Right lobe of liver (tissue), 6 donors: ENCODE measurements at regions not wholly inside any gene's neighbourhood (a gene's known extent, or its start where the extent isn't known, plus 50 kb on each side); places are given as distances from the start of the nearest gene placed in this dataset.
"Not testable (repeated sequence)": the region's sequence is repeated elsewhere in the genome, so short reads cannot be mapped to it uniquely, and the experiment has no call there.

Experiments used
- ATAC-seq, 4 donors: fragments of 200-7000 bp; cut with Tn5 transposase; one replicate each; pipeline ENCODE4 v1.9.1; 2020; ENCODE audit warnings: mild to moderate bottlenecking in 4 of 4, moderate library complexity in 4 of 4
- DNase-seq, 3 donors: peaks; one replicate each; pipeline ENCODE4 v3.0.0-alpha.2; 2020
- H3K27ac ChIP-seq, 3 donors: fragments of 200-600 bp; one replicate each; pipeline ENCODE4 v1.8.0; 2022
- H3K27me3 ChIP-seq, 2 donors: fragments of 200-600 bp; one replicate each; pipeline ENCODE4 v1.8.0; 2022
- H3K36me3 ChIP-seq, 4 donors: fragments of 200-600 bp; sonication (generic) in 1 of 4; one replicate each; pipeline versions ENCODE4 v1.5.1 to v1.8.0; 2017 to 2022; ENCODE audit warnings: control low read depth in 1 of 4
- H3K4me1 ChIP-seq, 4 donors: fragments of 200-600 bp; sonication (generic) in 1 of 4; one replicate each; pipeline versions ENCODE4 v1.5.1 to v1.8.0; 2017 to 2022; ENCODE audit warnings: control low read depth in 1 of 4
- H3K4me3 ChIP-seq, 3 donors: fragments of 200-600 bp; one replicate each; pipeline ENCODE4 v1.8.0; 2022
- H3K9me3 ChIP-seq, 4 donors: fragments of 200-600 bp; sonication (generic) in 1 of 4; one replicate each; pipeline versions ENCODE4 v1.5.1 to v1.8.0; 2017 to 2022; ENCODE audit warnings: control low read depth in 1 of 4
- CTCF ChIP-seq, 4 donors: fragments of 200-600 bp in 3 of 4; fragments of 450-650 bp in 1 of 4; IDR thresholded peaks; one replicate each; pipeline versions ENCODE4 v1.5.1 to v1.8.0; 2016 to 2022; ENCODE audit warnings: antibody characterized with exemption in 4 of 4, mild to moderate bottlenecking in 2 of 4
- POLR2A ChIP-seq: fragments of 450-650 bp; IDR thresholded peaks from one replicate; pipeline ENCODE4 v1.6.1; 2017; ENCODE audit warnings: antibody characterized with exemption, mild to moderate bottlenecking
- WGBS: methylation state at CpG from one replicate; pipeline ENCODE4 v1.1.6; 2018; ENCODE audit warnings: low coverage, low lambda C conversion rate; ENCODE audit not compliant: insufficient coverage; ENCODE audit errors: missing lambda C conversion rate; 5-methylcytosine and 5-hydroxymethylcytosine counted together
- intact Hi-C, 2 donors: fragments of 100-400 bp; cut with DNase I; formaldehyde crosslinking; loops; one replicate each; pipeline versions ENCODE4 v1.11.2 to v1.14.1; 2022
- donor health status: DM: no; HTN: yes; CAD: no.
- donor health status: DM: no; HTN: no; CAD: no.
- donor health status: DM: no; HTN: no; CAD: no.
- donor health status: DM: no; HTN: yes; CAD: no.
- donor health status: DM: no; HTN: yes; CAD: no.

- Histone ChIP-seq H3K27me3 (no peaks in the 10 kb centered on the region), H3K4me3 (no peak overlapping the region), H3K36me3 (no peaks in the 10 kb centered on the region), H3K27ac (no peak overlapping the region), H3K4me1 (no peaks in the 10 kb centered on the region), H3K9me3 (no peaks in the 10 kb centered on the region)
- 39% methylated on average over 4 of the region's 4 CpGs for WGBS
- DNase-seq (no peak), ATAC-seq (peak in 1 of 4 donors; percentile 69)
- TF ChIP-seq POLR2A (no peak), CTCF (IDR thresholded peaks at IDR 0.05) (no peak)
- intact Hi-C loops, result no loop called here
Measured at GRCh38 chrX:144612076-144612475, 635.2 kb upstream of the SPANXN1 start.

GRCh38 chrX:144616317-144616716 lies 631.0 kb upstream of the SPANXN1 start:
- TF ChIP-seq CTCF (IDR thresholded peaks at IDR 0.05) (no peak), POLR2A (no peak)
- H3K27me3 ChIP-seq, result no peaks in the 10 kb centered on the region
- H3K27ac ChIP-seq, result no peak overlapping the region
- ATAC-seq, result no peak
- 30% methylated on average over 4 of the region's 4 CpGs for WGBS
- H3K9me3 ChIP-seq, result no peaks in the 10 kb centered on the region
- intact Hi-C loops, result no loop called here
- H3K4me1 ChIP-seq, result no peaks in the 10 kb centered on the region
- no peak overlapping the region for H3K4me3 ChIP-seq
- H3K36me3 ChIP-seq, result no peaks in the 10 kb centered on the region
- no peak for DNase-seq

- 38% methylated on average over 3 of the region's 3 CpGs for WGBS
- ATAC-seq, result no peak
- TF ChIP-seq POLR2A, result no peak
- TF ChIP-seq CTCF (IDR thresholded peaks at IDR 0.05), result no peak
- Histone ChIP-seq H3K36me3 (no peaks in the 10 kb centered on the region), H3K4me1 (no peaks in the 10 kb centered on the region), H3K27me3 (no peaks in the 10 kb centered on the region), H3K4me3 (no peak overlapping the region), H3K27ac (no peak overlapping the region), H3K9me3 (no peaks in the 10 kb centered on the region)
- no peak for DNase-seq
- intact Hi-C loops, result no loop called here
Measured at GRCh38 chrX:144627947-144628346, 619.4 kb upstream of the SPANXN1 start.

- DNase-seq, result not testable (repeated sequence)
Measured at GRCh38 chrX:144634451-144634850, 612.9 kb upstream of the SPANXN1 start.

GRCh38 chrX:144637731-144638130 lies 609.6 kb upstream of the SPANXN1 start:
- no peak for TF ChIP-seq POLR2A
- H3K4me1 ChIP-seq, result no peaks in the 10 kb centered on the region
- intact Hi-C loops, result no loop called here
- DNase-seq (no peak), ATAC-seq (no peak)
- H3K27me3 ChIP-seq, result no peaks in the 10 kb centered on the region
- H3K36me3 ChIP-seq, result no peaks in the 10 kb centered on the region
- no peaks in the 10 kb centered on the region for H3K9me3 ChIP-seq
- H3K27ac ChIP-seq, result no peak overlapping the region
- H3K4me3 ChIP-seq, result no peak overlapping the region
- 60% methylated on average over 1 of the region's 2 CpGs for WGBS

More at GRCh38 chrX:144634451-144634850, 612.9 kb upstream of the SPANXN1 start:
- H3K4me1 ChIP-seq, intact Hi-C loops, H3K4me3 ChIP-seq, H3K27me3 ChIP-seq, H3K9me3 ChIP-seq, H3K27ac ChIP-seq, ATAC-seq, H3K36me3 ChIP-seq: not testable (repeated sequence)
- WGBS, result 63% methylated on average over 7 of the region's 8 CpGs

GRCh38 chrX:144648788-144649187 lies 598.5 kb upstream of the SPANXN1 start:
- ATAC-seq, result no peak
- no peak overlapping the region for H3K27ac ChIP-seq
- intact Hi-C loops, result no loop called here
- no peaks in the 10 kb centered on the region for H3K36me3 ChIP-seq
- 47% methylated on average over 2 of the region's 2 CpGs for WGBS
- H3K9me3 ChIP-seq, result no peaks in the 10 kb centered on the region
- no peak for DNase-seq
- no peak overlapping the region for H3K4me3 ChIP-seq
- H3K4me1 ChIP-seq, result no peaks in the 10 kb centered on the region
- H3K27me3 ChIP-seq, result no peaks in the 10 kb centered on the region
- TF ChIP-seq POLR2A, result no peak
- no peak for TF ChIP-seq CTCF (IDR thresholded peaks at IDR 0.05)
